HG03095 (cell line): ENCODE measurements at regions not wholly inside any gene's neighbourhood (a gene's known extent, or its start where the extent isn't known, plus 50 kb on each side); places are given as distances from the start of the nearest gene placed in this dataset.

ENCODE experiments used
- ATAC-seq: cut with Tn5 transposase; IDR thresholded peaks from one replicate; pipeline ENCODE4 v1.9.1; 2021; ENCODE audit warnings: moderate library complexity; ENCODE audit not compliant: unreplicated experiment

GRCh38 chr14:65278589-65278988, 133.9 kb upstream of the FUT8 start:
- no peak for ATAC-seq

- no peak for ATAC-seq
Observed at GRCh38 chr14:65279510-65279909, 133.0 kb upstream of the FUT8 start.

- no peak for ATAC-seq
Observed at GRCh38 chr14:65279958-65280357, 132.6 kb upstream of the FUT8 start.

DNA sequence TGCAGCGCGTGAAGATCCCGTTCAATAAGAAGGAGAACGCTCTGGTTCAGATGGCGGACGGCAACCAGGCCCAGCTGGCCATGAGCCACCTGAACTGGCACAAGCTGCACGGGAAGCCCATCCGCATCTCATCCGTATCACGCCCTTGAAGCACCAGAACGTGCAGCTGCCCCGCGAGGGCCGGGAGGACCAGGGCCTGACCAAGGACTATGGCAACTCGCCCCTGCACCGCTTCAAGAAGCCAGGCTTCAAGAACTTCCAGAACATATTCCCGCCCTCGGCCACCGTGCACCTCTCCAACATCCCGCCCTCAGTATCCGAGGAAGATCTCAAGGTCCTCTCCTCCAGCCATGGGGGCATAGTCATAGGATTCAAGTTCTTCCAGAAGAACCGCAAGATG, 131.9 kb upstream of the FUT8 start:
- ATAC-seq: no peak

DNA sequence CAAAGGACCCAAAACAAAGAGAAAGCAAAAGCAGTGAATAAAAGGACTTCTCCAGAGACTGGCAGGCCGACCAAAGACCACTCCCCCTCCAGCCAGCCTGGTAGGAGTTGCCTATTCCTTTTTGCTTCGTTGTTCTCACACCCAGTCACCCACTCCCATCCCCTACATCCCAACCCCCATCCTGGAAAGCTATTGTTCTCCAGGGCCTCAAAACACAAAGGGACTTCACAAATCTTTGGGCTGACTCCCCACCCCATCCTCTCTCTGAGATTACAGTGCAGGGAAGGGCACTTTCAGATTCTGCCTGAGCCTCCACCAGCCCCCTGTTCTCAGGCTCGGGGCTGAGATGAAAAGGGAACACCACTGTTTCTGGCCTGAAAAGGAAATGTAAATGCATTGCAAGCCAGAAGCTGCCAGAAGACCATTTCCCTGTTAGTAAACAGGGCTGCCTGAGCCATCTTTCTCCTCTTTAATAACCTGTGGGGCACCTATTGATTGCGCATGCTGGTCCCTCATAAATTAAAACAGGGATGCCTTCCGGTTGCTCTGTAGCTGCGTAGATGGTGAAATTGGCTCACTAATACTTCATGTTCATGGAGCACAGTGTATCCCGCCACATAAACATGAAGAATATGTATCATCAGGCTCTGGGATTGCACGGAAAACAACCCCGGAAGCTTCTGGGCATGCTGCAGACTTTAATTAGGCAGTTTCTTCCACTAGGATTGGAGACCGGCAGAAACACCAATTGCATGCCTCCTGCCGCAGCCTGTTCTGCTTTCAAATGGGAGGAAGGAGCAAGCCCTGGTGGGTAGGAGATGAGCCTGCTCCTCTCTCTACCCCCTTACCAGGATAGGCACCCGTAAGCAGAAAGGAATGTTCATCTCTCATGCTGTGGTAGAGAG, 130.3 kb upstream of the FUT8 start:
- ATAC-seq: no peak

- ATAC-seq: no peak
Observed at GRCh38 chr14:65282896-65283253, 129.7 kb upstream of the FUT8 start.

DNA sequence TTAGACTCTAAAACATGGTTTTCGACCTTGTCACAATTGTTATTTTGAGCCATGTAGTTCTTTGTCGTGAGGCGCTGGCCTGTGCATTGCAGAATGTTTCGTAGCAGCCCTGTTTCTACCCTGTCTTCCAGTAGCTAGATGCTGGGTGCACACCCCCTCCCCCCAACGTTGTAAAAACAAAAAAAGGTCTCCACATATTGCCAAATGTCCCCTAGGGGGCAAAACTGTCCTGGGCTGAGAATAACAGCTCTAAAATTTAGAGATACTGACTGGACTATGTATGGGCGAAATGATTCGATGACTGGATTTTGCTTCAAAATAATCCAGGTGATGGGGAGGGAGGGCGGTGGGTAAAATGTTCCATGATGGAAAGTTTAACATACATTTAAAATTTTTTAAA, 126.1 kb upstream of the FUT8 start:
- no peak for ATAC-seq

DNA sequence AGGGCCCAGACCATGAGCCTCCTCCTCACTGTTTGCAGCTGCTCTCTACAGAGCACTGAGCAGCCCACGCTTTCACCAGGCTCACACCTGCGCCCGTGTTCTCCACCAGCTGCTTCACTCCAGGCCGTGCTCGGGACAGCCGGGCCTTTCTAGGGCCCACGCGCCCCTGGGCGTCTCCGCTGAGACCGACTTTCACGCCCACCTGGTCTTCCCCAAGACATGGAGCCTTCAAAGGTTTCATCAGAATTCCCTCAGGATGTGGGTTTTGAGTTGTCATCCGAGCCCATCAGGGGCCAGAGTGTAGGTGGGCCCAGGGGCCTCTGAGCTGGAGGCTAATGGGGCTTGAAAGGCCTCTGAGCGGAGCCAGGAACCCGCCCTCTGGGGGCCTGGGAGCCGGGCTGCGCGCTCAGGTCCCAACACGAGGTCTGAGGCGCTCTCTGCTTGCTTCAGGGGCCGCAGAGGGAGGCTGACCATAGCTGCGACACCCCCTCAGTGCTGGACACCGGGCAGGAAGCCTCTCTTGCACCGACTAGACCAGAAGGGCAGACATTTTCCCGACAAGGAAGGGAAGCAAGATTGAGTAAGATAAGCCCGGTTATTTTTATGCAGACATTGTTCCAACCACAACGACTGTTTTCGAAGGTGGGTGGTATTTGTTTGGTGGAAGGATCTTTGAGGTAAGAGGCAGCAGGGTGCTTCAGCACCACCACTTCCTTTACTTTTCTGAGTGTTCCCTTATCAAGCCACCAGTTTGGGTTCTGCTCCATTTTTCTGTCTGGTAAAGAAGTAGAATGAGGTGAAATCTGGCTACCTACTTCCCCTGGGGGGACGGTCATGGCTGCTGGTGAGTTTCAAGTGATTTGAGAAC, 125.0 kb upstream of the FUT8 start:
- peak; percentile 53 for ATAC-seq

GRCh38 chr14:65290830-65291229, 121.7 kb upstream of the FUT8 start:
- no peak for ATAC-seq

GRCh38 chr14:65291531-65291930, 121.0 kb upstream of the FUT8 start:
- ATAC-seq: no peak

DNA sequence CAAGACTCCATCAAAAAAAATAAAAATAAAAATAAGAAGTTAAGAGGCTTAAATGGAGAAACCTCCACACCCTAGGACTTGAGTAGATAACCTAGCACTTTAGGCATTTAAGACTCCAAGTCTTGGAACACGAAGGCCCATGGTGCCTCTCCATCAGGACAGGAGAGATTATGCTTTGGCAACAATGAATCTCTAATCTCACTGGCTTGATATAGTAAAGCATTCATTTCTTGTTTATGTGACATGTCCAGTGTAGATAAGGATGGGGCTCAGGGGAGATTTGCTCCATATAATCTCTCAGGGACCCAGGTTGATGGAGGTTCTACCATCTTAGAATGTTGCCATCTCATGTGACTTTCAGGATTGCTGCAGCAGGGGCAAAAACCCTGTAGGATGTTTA, 117.7 kb upstream of the FUT8 start:
- no peak for ATAC-seq

DNA sequence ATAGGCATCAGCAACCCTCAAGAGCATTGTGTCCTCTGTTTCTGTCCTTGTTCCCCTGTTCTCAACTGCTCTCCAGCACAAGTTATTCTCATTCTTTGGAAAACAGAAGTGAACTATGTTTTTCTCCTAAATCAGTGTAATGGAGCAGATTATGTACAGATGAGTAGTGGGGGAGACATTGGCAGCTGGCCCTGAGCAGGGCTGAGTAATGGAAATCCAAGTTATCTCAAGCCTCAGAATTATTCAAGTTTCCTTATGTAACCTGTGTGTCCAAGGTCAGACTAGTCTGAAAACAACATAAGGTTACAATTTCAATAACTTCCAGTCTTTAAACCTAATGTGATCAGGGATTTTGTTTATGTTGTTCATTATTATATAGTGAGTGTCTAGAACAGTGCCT, 116.1 kb upstream of the FUT8 start:
- no peak for ATAC-seq

- no peak for ATAC-seq
Observed at GRCh38 chr14:65296876-65297275, 115.7 kb upstream of the FUT8 start.

DNA sequence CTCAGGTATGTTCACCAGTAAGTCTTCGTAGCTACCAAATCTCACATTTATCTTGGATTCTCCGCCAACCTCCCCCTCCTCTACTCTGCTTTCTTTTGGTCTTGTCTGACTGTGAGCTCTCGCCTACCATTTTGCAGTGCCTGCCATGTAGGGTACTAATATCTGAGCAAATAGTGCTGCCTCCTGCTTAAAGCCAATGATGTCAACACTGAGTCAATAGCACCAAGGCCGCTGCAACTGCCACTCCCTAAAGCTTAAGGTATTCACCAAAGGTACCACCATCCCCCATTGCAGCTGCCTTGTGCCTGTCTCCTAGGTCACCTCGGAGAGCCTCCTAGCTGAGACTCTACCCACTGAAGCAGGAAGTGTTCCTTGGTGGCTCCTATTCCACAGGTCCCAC, 114.8 kb upstream of the FUT8 start:
- ATAC-seq: no peak

DNA sequence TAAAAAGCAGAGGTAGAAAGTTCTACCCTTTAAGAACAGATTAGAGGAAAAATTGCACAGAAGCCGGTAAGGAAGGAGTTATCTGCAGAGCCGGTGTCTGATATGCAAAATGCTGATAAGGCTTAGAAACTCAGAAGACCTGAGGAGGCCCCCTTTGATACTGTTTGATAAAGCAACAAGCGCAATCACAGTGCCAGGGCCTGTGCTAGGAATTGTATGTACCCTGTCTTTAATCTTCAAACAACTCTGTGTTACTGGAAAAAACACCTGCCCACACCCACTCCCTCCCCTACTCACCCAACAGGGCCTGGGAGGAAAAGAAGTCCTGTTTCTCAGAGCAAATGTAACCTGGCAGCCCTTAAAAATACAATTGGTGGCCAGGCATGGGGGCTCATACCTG, 112.7 kb upstream of the FUT8 start:
- ATAC-seq: no peak

GRCh38 chr14:65301862-65302539, 110.5 kb upstream of the FUT8 start:
- ATAC-seq: peak; percentile 37

DNA sequence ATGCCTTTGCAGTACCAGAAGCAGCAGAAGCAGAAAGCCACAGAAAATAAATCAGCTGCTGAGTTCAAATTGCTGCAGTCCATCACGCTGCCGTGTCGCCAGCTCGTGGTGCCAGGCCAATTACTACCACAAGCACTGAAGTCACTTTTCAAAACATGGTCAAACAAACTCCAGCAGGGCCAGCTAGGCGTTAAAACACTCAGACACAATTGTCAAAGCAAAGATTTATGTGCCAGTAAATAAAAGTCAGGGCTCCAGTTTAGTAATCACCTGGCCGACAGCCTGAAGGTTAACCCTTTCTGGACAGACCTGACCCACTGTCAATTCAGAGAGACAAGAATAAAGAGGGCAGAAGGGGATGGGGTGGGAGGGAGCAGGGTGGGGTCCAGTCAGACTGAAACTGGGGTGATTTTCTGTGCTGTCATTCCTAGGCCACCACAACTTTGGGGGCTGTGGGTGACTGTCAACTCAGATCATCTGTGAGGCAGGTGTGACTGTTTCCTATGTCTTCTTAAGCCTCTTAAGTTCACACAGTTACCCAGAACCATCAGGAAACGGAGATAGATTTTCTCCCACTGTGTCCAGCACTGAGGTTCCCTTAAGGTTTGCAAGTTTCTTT, 109.8 kb upstream of the FUT8 start:
- peak; percentile 58 for ATAC-seq

DNA sequence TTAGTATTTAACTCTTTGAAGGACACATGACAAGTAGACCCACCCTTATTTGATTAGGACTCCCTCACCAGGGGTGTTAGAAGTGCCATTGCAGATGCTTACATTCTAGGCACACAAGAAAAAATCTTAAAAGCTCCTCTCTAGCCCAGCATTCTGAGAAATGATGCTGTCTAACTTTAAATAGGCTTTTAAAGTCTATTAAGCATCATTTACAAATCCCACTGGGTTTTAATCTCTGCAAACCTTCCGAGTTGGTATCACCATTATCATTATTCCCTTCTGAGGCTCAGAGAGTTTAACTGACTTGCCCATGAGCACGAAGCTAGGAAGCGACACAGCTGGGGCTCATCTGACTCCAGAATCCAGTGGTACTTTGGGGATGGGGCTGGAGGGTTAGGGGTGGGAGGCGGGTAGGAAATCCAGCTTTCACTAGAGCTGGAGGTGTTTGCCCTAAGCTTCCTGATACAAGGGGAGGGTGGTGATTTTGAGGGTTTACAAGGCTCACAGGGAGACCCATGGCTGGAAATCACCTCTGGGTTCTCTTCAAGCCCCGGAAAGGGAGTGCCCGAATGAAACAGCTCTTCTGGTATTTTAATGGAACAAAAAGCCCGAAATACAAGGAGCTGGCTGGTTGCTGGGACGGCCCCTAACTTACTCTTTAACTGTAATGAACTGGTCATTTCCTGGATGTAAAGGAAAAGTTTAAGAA, 109.2 kb upstream of the FUT8 start:
- ATAC-seq: no peak

- no peak for ATAC-seq
Observed at GRCh38 chr14:65303899-65304222, 108.7 kb upstream of the FUT8 start.

GRCh38 chr14:65304239-65304638, 108.3 kb upstream of the FUT8 start:
- no peak for ATAC-seq

DNA sequence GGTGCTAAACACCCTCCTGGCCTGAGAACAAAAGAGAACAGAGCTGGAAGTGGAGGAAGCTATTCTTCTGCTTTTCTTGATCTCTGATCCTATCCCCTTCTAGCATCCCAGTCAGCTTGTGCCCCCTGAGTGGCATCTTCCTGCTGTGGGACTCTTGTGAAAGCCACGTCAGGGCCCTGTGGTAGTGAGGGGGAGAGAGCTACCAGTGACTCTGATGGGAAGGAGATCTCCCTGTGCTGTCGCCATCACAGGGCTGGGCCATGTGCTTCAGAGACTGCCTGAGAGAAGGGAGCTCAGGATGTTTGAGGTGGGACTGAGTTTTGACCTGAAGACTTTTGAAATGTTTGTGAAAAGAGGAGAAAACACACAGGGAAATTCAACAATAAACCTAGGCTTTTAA, 107.6 kb upstream of the FUT8 start:
- no peak for ATAC-seq
